ENCODE measurements at regions not wholly inside any gene's neighbourhood (a gene's known extent, or its start where the extent isn't known, plus 50 kb on each side); places are given as distances from the start of the nearest gene placed in this dataset.

DNA sequence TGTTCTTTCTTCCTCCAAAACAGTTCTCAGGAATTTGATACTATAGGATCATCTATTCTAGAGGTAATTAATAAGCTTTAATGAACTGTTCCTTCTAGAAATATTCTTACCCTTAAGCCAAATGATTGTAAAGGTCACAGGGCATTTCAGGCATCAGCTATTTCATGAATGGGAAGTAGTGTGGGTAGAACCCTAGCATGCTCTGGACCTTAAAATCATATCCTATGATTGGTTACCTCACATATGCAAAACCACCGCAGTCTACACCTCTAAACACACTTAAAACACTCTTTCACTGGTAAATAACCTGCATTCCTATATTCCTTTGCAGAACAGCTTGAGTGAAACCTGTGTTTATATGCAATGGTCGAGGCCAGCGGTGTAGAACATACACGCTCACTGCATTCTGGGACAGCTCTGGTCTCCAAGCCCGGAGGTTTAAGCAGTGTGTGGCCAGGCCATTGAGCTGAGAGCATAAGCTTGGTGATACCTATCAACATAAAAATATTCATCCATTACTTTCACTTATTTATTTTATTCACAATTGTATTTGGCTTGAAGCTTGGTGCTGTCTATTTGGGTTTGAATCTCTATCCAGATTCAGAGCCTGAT, 87.7 kb upstream of the RASGRP1 start:
- TF ChIP-seq TAF1 (IDR thresholded peaks at IDR 0.05; ENCODE audit: low read depth, low read length) = no peak
- no peak for TF ChIP-seq POLR2A (IDR thresholded peaks at IDR 0.05; ENCODE audit: low read depth, low read length)
- no peak for TF ChIP-seq SPI1 (IDR thresholded peaks at IDR 0.05; ENCODE audit: low read depth, low read length)
- no peak for TF ChIP-seq POLR2AphosphoS5 (IDR thresholded peaks at IDR 0.05; ENCODE audit: low read depth, low read length)
- no peak for TF ChIP-seq PAX5 (IDR thresholded peaks at IDR 0.05; ENCODE audit: insufficient read depth, low read length, severe bottlenecking)
- TF ChIP-seq POU2F2 (IDR thresholded peaks at IDR 0.05; ENCODE audit: low read depth, low read length) = no peak
